NCI-H524 treated with DMSO at 0.1 percent for 48 hours (cell line): ENCODE measurements at regions not wholly inside any gene's neighbourhood (a gene's known extent, or its start where the extent isn't known, plus 50 kb on each side); places are given as distances from the start of the nearest gene placed in this dataset.

Experiments
- DNase-seq: peaks from one replicate; lab custom pipeline; 2025; lab: John Stamatoyannopoulos, UW

DNA sequence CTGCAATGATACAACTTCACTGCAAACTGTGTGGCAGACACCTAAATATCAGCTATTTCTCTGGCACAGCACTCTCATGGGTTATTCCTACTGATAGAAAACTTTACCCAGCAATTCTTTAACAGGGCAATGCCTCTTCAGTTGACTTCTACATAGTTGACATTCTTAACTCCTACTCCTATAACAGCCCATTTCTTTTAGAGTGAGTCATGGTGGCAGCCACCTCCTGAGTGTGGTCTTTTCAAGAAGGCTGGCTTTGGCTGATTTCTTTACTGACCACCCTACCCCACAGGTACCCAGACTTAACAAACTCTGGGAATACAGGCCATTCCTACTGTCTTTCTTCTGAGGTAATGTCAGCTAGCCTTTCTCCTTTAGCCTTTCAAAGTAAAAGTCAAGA is 805.8 kb upstream of the ADGRL2 start:
- no peak for DNase-seq

DNA sequence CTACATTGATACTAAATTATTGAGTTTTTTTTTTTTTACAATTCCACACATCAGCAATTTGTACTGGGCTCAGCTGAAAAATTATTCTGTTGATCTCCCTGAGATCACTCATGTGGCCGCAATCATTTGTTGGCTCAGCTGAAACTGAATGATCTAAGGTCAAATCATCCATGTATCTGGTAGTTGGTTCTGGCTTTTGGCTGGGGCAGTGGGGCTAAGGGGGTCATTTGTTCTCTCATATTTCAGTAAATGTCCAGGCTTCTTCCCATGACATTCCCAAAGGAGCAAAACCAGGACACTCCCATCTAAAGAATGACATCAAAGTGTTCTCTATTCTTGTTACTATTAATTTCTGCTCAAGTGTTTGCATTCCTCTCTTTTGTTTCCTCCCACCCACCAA is 806.7 kb upstream of the ADGRL2 start:
- DNase-seq: no peak

DNA sequence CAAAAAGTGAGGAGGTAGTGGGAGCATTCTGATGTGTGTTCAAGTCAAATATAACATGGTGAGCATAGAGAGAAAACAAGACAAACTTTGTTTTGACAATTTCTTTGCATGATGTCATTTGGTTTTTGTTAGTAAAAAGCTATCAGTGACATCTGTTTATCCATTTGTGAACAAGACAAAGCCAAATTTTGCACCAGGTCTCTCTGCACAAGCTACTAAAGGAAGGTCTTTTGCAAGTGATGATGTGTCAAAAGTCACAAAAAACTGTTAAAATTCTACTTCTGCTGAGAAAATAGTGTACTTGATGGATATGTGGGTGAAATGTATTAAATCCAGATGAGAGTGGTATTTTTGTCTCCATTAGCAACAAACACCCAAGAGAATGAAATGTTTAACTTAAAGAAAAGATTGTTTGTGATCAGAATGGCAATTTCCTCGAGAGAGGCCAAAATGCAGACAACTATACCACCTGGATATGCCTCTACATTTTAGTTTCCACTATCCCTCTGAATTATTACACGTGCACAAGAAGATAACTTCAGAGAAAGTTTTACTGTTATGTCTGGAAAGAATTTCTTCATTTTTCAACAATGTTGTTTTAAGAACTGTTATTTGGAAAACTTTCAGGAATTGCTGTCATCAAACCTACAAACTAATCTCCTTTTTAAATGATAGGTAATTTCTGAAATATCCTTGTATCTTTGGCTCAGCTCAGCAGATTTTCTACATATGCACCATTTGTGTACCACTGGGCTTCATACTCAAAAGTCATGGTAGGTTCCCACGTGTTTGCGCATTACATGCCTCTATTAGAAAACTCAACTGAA is 807.4 kb upstream of the ADGRL2 start:
- DNase-seq: no peak

DNA sequence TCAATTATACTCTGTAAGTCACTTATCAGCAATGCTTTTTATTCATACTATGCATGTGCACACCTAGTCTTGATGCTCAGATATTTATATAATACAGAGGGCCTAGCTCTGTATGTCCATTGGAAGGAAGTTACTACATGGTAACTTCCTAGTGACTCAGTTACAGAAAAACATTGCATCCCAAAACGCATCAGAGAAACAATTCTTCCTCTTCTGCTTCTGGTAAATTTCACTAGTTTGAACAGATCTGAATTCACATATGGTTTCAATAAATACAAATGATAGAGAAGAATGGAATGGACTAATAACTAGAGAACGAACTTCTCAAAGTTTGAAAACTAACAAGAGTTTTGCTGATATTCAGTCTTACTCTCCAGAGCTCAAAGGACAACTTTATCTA is 811.3 kb upstream of the ADGRL2 start:
- DNase-seq: no peak

DNA sequence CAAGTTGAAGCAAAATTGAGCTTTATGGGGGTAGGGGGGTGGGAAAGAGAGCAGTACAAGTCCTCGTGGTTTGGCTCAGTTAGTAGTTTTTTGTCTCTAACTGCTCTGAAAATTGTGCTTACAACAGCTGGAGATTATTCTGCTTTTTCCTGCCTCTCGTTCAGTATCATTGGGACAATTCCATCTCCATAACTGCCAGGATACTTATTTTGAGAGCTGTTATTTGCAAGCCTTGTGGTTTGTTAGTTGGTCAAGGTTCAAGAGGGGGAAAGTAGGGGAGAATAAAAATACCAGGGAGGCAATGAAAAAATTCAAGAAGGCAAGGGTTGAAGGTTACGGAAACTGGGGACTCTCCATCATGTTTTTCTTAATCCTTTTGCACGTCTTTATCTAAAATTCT is 811.8 kb upstream of the ADGRL2 start:
- DNase-seq: no peak

DNA sequence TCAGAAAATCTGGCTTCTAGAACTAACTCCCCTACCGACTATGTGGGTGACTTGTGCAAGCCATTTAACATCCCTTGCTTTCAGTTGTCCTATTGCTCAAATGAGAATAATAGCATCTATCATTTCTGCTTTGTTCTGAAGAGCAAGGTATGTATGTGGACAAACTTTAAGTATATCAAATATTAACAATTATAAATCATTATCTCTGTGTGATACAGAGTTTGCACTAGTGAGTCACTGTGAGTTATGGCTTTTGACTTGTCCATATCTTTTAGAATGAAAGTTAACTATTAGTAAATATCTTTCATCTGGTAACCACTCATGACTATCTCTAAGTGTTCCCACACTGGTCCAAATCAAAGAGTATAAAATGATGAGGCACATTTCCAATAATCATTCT is 812.9 kb upstream of the ADGRL2 start:
- no peak for DNase-seq

DNA sequence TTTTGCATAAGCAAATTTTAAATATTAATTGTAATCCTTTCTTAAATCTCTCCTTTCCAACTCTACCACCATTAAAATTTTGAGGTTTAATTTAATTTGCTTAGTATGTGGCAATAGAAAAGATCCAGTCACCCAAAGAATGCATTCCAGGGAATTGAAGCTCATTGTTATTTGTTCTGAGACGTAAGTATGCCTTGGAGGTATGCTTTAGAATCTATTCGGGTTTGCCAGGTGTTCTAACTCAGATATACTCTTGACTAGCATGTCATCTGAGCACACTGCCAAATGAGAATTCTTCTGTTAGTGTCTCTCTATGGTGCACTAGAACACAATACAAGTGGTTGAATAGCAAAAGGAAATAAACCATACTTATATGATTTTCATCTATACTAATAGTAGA is 813.6 kb upstream of the ADGRL2 start:
- no peak for DNase-seq

DNA sequence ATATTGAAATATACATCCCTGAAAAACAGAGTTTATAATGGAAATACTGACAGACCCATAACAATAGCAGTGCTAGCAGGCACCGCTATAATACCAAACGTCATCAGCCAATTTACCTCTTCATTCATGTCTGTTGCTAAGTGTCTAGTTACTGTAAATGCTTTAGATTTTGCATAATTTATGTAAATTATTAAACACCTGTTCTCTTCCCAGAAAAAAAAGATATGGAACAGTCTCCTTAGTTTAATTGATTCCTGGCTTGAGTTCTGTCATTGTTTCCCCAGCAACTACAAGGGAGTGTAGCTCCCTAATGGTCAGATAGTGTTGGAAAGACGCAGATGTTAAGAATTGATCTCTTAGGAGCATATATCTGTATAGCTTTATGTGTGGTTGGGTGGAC is 817.9 kb upstream of the ADGRL2 start:
- no peak for DNase-seq

DNA sequence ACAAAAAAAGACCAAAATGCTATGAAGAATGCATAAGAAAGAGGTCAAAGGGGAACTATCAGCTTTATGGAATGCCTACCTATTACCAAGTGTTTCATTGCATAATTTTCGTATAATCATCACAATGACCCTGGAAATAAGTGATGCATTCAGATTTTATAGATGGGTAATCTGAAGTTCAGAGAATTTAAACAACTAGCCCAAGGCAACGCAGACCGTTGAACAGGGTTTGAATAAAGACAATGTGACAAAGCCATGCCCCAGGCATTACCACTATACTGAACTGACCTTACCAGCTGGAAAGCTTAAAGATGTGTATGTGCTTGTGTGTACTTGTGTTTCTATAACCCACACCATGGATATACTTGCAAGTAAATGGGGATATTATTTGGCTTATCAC is 827.6 kb upstream of the ADGRL2 start:
- no peak for DNase-seq

DNA sequence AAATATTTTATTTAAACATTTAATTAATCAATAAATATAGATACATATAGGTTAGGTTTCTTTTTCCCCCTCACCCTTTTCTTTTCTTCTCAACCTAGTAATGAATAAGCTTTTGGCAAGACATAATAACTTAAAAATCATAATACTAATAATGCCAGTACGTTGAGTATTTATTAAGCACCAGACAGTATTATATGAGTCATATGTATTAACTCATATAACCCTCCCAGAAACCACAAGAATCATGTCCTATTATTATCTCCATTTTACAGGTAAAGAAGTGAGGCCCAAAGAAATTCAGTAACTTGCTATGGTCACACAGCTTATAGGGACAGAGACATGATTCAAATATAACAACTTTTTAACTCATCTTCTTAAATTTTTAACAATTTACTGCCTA is 834.5 kb upstream of the ADGRL2 start:
- no peak for DNase-seq

DNA sequence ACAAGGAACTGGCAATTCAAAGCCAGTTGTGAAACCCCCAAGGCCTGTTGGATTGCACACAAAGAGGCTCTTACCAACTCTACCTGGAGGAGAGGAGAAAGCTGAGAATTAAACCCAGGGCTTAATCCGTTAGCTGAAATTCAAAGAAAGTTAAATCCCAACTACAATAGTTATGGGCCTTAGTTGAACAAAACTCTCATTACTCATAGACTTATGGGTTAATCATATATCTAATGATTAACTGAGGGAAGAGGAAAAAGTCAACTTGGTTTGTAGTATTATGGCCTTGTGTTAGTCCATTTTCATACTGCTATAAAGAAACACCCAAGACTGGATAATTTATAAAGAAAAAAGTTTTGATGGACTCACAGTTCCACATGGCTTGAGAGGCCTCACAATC is 838.2 kb upstream of the ADGRL2 start:
- DNase-seq: no peak

DNA sequence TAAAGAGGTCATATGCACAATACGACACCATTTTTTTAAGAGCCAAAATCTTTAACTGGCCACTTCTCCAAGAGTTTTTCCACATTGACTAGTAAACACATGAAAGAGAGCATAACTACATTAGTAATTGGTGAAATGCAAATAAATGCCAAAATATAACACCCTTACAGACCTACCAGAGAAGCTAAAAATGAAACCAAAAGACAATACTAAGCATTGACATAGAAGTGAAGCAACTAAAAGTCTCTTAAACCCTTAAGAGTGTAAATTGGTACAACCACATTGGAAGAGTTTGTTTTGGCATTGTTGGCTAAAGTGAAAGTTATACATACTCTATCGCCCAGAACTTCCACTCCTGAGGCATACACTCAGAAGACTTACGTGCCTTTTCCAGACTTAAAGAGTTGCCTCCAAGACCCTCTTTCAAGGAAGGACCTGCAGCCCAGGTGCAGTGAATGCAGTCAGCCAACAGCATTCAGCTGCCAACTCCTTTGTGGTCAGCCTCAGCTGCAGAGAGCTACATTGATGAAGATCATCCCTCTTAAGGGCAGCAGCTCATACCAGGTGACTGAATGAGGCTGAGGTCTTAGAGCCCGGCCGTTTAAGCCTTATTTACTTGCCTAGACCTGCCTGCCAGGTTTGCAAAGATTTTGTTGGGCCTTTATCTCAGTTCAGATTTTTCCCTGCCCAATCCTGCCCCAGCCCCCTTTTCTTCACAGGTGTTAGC is 839.1 kb upstream of the ADGRL2 start:
- DNase-seq: no peak

DNA sequence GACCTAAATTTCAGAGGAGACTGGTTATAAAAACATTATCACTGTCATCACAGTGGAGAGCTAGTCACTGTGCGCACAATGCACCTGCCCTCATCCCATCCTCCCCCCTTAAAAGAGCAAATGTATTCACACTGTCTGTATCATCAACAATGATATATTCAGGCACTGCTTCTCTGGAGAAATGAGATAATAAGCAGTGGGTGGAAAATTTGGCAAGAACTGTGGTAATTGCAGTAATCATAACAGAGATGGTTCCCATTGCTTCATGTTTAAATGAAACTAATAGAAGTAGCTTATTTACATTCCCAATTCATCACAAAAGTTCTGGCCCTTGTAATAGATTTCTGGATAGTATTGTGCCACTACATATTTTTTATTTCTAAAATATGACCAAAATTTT is 867.4 kb upstream of the ADGRL2 start:
- no peak for DNase-seq

DNA sequence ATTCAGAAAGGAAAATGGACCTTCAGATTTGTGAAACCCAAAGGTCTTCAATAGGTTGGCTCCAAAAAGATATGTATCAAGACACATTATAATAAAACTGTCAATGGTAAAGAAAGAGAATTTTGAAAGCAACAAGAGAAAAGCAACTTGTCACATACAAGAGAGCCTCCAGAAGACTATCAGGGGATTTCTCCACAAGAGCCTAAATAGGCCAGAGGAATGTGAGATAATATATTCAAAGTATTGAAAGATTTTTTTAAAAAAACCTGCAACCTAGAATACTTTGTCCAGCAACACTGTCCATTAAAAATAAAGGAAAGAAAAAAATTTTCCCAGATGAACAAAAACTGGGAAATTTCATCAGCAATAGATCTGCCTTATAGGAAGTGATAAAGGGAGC is 869.6 kb upstream of the ADGRL2 start:
- no peak for DNase-seq

DNA sequence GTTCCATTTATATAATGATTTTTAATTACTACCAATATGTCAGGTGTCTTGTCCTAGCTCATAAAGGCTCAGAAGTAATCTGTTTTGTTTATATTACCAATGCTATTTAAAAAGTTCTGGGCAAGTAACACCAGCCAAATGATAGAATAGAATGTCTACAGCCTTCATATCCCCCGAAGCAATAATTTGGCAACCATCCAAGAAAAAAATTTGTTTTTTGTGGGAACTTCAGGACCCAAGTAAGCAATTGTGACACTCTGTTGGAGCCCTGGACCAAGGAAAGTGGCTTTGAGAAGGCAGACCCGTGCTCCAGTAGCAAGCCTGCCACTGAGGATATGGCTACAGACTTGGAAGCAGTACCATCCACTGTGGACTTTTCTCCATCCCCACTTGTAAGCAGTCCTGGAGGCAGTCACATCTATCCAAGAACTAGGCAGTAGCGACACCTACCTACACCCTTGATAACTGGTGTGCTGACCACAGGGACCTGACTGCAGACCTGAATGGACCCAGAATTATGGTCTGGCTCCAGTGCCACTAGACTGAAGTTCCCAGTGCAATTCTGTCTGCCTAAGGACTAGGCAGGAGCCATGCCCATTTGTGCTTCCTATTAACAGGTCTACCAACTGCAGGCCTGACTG is 870.7 kb upstream of the ADGRL2 start:
- DNase-seq: no peak

DNA sequence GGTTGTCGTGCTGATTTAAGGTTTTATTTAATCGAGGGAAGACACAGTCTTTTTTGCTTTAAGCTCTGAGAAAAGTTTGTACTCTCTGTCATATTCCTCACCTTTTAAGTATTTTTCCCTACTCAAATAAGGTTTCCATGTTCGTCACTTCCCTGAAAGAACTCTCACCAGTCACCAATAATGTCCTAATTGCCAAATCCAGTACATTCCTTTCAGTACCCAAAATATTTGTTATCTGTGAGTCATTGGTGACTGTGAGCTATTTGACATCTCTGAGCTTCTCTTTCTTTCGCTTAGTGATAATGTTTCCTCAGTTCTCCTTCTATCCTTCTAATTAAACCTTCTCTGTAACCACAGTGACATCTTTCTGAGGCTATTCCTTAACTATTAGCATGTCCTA is 874.2 kb upstream of the ADGRL2 start:
- DNase-seq: no peak

DNA sequence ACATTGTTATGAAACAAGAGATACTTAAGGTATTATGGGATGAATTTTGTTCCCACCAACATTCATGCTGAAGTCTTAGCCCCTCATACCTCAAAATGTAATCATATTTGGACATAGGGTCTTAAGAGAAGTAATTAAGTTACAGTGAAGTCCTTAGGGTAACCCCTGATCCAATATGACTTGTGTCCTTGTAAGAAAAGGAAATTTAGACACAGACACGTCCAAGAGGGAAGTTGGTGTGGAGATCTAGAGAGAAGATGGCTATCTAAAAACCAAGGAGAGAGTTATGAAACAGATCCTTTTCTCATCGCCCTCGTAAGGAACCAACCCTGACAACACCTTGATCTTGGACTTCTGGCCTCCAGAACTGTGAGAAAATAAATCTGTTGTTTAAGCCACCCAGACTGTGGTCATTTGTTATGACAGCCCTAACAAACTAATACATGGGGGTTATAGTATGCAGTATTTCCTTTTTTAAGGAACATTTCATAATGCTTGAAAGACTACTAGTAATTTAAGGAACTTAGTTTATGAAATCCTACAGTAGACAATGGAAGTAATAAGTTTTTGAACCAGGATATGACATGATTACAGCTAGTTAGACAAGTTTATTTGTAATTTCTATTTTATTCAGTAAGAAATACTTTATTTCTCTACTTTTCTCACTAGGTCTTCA is 875.5 kb upstream of the ADGRL2 start:
- DNase-seq: no peak

DNA sequence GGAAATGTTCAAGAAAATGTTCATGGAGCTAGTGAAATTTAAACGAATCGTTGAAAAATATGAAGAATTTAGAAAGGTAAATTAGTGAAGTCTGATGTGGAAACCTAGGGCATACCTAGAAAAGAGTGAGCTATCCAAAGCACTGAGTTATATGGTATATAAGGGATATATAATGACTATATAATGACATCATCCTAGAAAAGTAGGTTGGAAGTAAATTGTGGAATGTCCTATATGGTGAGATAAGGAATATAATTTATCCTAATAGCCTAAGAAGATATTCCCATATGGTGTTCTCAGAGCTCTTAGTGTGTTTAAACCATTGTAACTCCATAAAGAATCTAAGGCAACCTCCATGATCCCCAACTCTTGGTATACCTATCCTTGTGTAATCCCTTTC is 876.4 kb upstream of the ADGRL2 start:
- no peak for DNase-seq

DNA sequence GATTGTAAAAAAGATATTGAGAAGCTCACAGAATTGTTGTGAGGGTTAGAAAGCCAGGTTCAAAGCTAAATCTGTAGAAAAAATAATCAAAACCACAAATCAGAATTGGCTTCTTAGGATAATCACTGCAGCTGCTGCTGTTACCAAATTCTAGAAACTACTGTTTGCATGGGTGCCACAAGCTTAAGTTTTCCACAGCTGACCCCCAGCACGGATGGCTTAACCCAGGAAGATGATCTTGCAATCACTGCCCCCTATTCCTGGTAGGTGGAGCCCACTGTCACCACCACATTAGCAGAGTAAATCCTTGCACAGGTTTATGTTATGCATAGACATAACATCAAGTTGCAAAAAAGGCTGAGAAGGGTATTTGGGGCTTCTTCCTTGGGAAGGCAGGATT is 877.8 kb upstream of the ADGRL2 start:
- DNase-seq: no peak

DNA sequence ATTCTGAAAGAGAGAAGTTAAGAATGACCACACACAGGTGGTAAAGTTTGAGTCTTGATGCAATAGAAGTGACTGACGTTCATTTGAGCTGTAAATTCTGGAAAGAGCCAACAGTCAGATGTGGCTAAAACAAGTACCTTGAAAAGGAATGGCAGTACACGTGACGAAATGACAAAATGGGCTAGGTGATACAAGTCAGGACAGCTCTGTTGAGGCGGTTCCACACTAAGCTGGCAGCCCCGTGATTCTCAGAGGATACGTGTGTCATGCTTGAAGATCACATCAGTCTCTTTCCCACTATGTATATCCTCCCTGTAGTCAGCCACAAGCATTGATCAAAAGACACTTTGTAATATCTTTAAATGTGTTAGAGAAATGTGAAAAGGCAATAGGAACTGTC is 881.3 kb upstream of the ADGRL2 start:
- DNase-seq: no peak

DNA sequence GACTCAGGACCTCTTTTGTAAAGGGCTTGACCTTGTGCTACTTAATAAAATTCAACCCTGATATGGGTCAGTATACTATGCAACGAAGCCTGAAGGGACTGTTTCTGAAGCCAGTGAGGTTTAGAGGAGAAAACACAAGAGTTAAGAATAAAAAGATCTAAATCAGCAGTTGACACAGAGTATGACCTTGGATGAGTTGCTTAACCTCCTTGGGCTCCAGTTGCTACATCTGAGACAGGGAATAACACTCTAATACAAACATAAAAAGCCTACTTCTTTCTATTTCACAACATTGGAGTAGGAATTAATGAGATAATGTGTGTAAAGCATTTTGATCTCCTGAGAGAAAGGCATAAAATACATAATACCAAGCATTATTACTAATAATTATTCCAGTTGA is 882.4 kb upstream of the ADGRL2 start:
- no peak for DNase-seq

DNA sequence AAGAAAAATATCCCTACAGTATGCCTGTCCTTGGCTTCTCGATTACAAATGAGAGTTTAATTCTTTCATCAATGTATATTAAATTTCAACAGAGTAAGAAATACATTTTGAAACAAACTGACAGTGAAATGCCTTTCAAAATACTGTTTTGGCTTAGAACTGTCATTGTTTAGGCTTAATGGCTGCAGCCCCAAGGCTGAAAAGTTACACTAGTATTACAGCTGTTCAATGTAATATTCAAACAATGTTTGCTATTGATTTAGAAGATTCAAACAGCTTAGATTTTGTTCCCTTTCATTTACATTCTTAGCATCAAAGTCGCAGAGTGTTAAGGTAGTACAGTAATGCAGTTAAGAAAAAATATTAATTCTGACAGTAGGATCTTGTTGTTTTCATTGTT is 882.9 kb upstream of the ADGRL2 start:
- no peak for DNase-seq

DNA sequence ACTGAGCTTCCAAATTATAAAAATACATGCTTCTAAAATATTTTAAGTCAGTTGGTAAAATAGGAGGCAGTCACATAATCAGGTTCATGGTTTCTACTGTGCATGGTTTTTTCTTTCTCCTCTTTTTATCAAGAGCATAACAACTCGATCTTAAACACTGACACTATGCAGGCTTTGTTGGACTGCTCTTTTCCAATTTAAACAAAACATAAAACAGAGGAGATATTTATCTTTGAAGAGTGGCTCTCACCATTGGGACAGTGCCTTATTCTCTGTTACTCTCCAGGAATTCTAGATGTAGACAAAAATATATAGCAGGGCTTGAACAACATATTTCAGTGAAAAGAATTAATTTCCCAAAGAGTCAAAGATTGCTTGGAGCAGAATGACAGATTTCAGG is 883.5 kb upstream of the ADGRL2 start:
- no peak for DNase-seq
